Heart left ventricle (tissue), 16 donors: ENCODE measurements at regions not wholly inside any gene's neighbourhood (a gene's known extent, or its start where the extent isn't known, plus 50 kb on each side); places are given as distances from the start of the nearest gene placed in this dataset.
"Not testable (repeated sequence)": the region's sequence is repeated elsewhere in the genome, so short reads cannot be mapped to it uniquely, and the experiment has no call there.

Source experiments
- ATAC-seq, 4 donors: fragments of 200-7000 bp; cut with Tn5 transposase; one replicate each; pipeline ENCODE4 v1.9.1; 2020 to 2022; ENCODE audit warnings: moderate library complexity in 4 of 4, mild to moderate bottlenecking in 3 of 4, moderate number of reproducible peaks in 1 of 4
- DNase-seq, 5 donors: peaks; one replicate each; pipeline ENCODE4 v3.0.0-alpha.2; 2020
- H3K27ac ChIP-seq, 12 donors: fragments of 200-600 bp; sonication (generic) in 4 of 12; one replicate each; pipeline versions ENCODE4 v1.5.0 to v1.8.0; 2016 to 2022; ENCODE audit warnings: mild to moderate bottlenecking in 2 of 12
- H3K27me3 ChIP-seq, 9 donors: fragments of 200-600 bp; sonication (generic) in 2 of 9; one replicate each; pipeline versions ENCODE4 v1.5.1 to v1.8.0; 2016 to 2022; ENCODE audit warnings: mild to moderate bottlenecking in 3 of 9
- H3K36me3 ChIP-seq, 9 donors: fragments of 200-600 bp; sonication (generic) in 2 of 9; one replicate each; pipeline versions ENCODE4 v1.5.0 to v1.8.0; 2018 to 2022; ENCODE audit warnings: mild to moderate bottlenecking in 2 of 9
- H3K4me1 ChIP-seq, 12 donors: fragments of 200-600 bp; sonication (generic) in 4 of 12; one replicate each; pipeline versions ENCODE4 v1.5.0 to v1.8.0; 2016 to 2022; ENCODE audit warnings: mild to moderate bottlenecking in 3 of 12
- H3K4me3 ChIP-seq, 12 donors: fragments of 200-600 bp; sonication (generic) in 4 of 12; one replicate each; pipeline versions ENCODE4 v1.5.0 to v1.8.0; 2017 to 2022; ENCODE audit warnings: mild to moderate bottlenecking in 9 of 12, moderate library complexity in 4 of 12
- H3K9me3 ChIP-seq, 12 donors: fragments of 200-600 bp; sonication (generic) in 4 of 12; one replicate each; pipeline versions ENCODE4 v1.5.0 to v1.8.0; 2016 to 2022; ENCODE audit warnings: mild to moderate bottlenecking in 1 of 12
- CTCF ChIP-seq, 12 donors: fragments of 200-600 bp; sonication (generic) in 4 of 12; IDR thresholded peaks; one replicate each; pipeline versions ENCODE4 v1.5.0 to v1.8.0; 2018 to 2022; ENCODE audit warnings: antibody characterized with exemption in 12 of 12, mild to moderate bottlenecking in 5 of 12
- POLR2A ChIP-seq, 2 donors: fragments of 450-650 bp; IDR thresholded peaks; one replicate each; pipeline ENCODE4 v1.6.1; 2017; ENCODE audit warnings: antibody characterized with exemption in 2 of 2, mild to moderate bottlenecking in 2 of 2, moderate library complexity in 2 of 2
- WGBS, 4 donors: extraction: QIAGEN DNeasy Blood & Tissue Kit in 2 of 4; methylation state at CpG; one replicate each; pipeline versions ENCODE4 v1.1.5 to v1.1.7; 2013 to 2018; 5-methylcytosine and 5-hydroxymethylcytosine counted together
- intact Hi-C, 10 donors: fragments of 100-400 bp; cut with DNase I; formaldehyde crosslinking; loops; one replicate each; pipeline versions ENCODE4 v1.11.1 to v1.14.2; 2022
- donor health status: ischemic (EF 13 %, LVEDD 7.1; RV severe dilation, severe dysfunction).
- donor health status: healthy with polysubstance abuse.
- donor health status: DM: no; HTN: yes; CAD: no.
- donor health status: DM: no; HTN: no; CAD: no.
- donor health status: ischemic (EF 25% LVEDD 6.9; RV normal size, moderate dysfunction).
- donor health status: ischemic (EF 25% LVEDD 5.7; RV mildly dilated, moderate dysfunction).
- donor health status: healthy.
- donor health status: DM: yes; HTN: yes; CAD: no.
- donor health status: ischemic (EF 35%, LVEDD 5.7; RV mildly dilated, moderate dysfunction).
- donor health status: nonischemic (EF 11% LVEDD 7.7; RV severe dilation, severe dysfunction).
- donor health status: DM: yes; HTN: yes; CAD: no.
- donor health status: PGD.
- donor health status: ischemic (EF 29% LVEDD 5.4; RV normal size, mild dysfunction).
- donor health status: nonischemic (EF 23%, LVEDD 6.1; RV moderate dilation, normal function).

GRCh38 chr17:65305778-65306177 lies 168.6 kb downstream of the RGS9 start:
- no peak for DNase-seq
- Histone ChIP-seq H3K4me1 (no peaks in the 10 kb centered on the region), H3K9me3 (peaks cover 0 to 7% (median 0%) of the 10 kb centered on the region in 12 donors), H3K4me3 (no peak overlapping the region), H3K36me3 (no peaks in the 10 kb centered on the region), H3K27ac (no peak overlapping the region), H3K27me3 (peaks cover 0 to 15% (median 0%) of the 10 kb centered on the region in 9 donors)
- intact Hi-C loops = no loop called here
- no peak for ATAC-seq
- WGBS, 4 donors = 90 to 100% (median 99%) methylated on average over 1 of the region's 1 CpG
- TF ChIP-seq CTCF (IDR thresholded peaks at IDR 0.05) (no peak), POLR2A (IDR thresholded peaks at IDR 0.05) (no peak)

- H3K4me1 ChIP-seq = no peaks in the 10 kb centered on the region
- WGBS, 4 donors = 85 to 90% (median 87%) methylated on average over 6 to 7 of the region's 7 CpGs
- peaks cover 0 to 17% (median 0%) of the 10 kb centered on the region in 9 donors for H3K27me3 ChIP-seq
- H3K36me3 ChIP-seq = no peaks in the 10 kb centered on the region
- intact Hi-C loops = no loop called here
- DNase-seq (no peak), ATAC-seq (no peak)
- no peak overlapping the region for H3K4me3 ChIP-seq
- H3K9me3 ChIP-seq = peaks cover 0 to 7% (median 0%) of the 10 kb centered on the region in 12 donors
- no peak overlapping the region for H3K27ac ChIP-seq
- TF ChIP-seq POLR2A (IDR thresholded peaks at IDR 0.05) (no peak), CTCF (IDR thresholded peaks at IDR 0.05) (no peak)
Measured at GRCh38 chr17:65305116-65305515, 167.9 kb downstream of the RGS9 start.

- H3K9me3 ChIP-seq, DNase-seq, H3K36me3 ChIP-seq, ATAC-seq, H3K27ac ChIP-seq, intact Hi-C loops, H3K4me1 ChIP-seq, H3K4me3 ChIP-seq: not testable (repeated sequence)
- WGBS, 4 donors = 84 to 90% (median 88%) methylated on average over 4 of the region's 4 CpGs
- H3K27me3 ChIP-seq = peaks cover 0 to 17% (median 0%) of the 10 kb centered on the region in 9 donors
Measured at GRCh38 chr17:65301882-65302281, 164.7 kb downstream of the RGS9 start.

- Histone ChIP-seq H3K27me3 (peaks cover 0 to 17% (median 0%) of the 10 kb centered on the region in 9 donors), H3K4me1 (no peaks in the 10 kb centered on the region), H3K4me3 (no peak overlapping the region), H3K9me3 (peaks cover 0 to 6% (median 0%) of the 10 kb centered on the region in 12 donors), H3K36me3 (no peaks in the 10 kb centered on the region), H3K27ac (no peak overlapping the region)
- intact Hi-C loops = no loop called here
- WGBS, 4 donors = 76 to 93% (median 83%) methylated on average over 2 of the region's 2 CpGs
- no peak for TF ChIP-seq CTCF (IDR thresholded peaks at IDR 0.05)
- TF ChIP-seq POLR2A (IDR thresholded peaks at IDR 0.05) = no peak
- ATAC-seq (no peak), DNase-seq (no peak)
Measured at GRCh38 chr17:65301184-65301583, 164.0 kb downstream of the RGS9 start.

GRCh38 chr17:65297916-65298315 lies 160.7 kb downstream of the RGS9 start:
- Histone ChIP-seq H3K9me3 (no peaks in the 10 kb centered on the region), H3K27me3 (peaks cover 0 to 9% (median 0%) of the 10 kb centered on the region in 9 donors), H3K36me3 (no peaks in the 10 kb centered on the region), H3K4me1 (peaks cover 0 to 6% (median 0%) of the 10 kb centered on the region in 12 donors), H3K4me3 (no peak overlapping the region), H3K27ac (no peak overlapping the region)
- no peak for DNase-seq
- TF ChIP-seq POLR2A (IDR thresholded peaks at IDR 0.05) (no peak), CTCF (IDR thresholded peaks at IDR 0.05) (no peak)
- 51 to 64% (median 57%) methylated on average over 5 of the region's 5 CpGs for WGBS, 4 donors
- intact Hi-C loops = loop anchor here in 4 of 10 donors (5.0 to 10.0 kb wide), 4 partner anchors 117 to 869 kb away; no protein-coding TSS in a partner anchor
- ATAC-seq = no peak
